Coronary artery (tissue), 2 donors: ENCODE measurements at regions not wholly inside any gene's neighbourhood (a gene's known extent, or its start where the extent isn't known, plus 50 kb on each side); places are given as distances from the start of the nearest gene placed in this dataset.

Source experiments
- DNase-seq: peaks from one replicate; pipeline ENCODE4 v3.0.0-alpha.2; 2017; ENCODE audit warnings: low spot score
- H3K27ac ChIP-seq, 2 donors: fragments of 200-600 bp; sonication (generic); one replicate each; pipeline ENCODE4 v1.5.1; 2016 to 2019
- H3K4me3 ChIP-seq: fragments of 200-600 bp; sonication (generic); 2 replicates; pipeline ENCODE4 v1.5.1; 2016; ENCODE audit warnings: mild to moderate bottlenecking, moderate library complexity
- TF ChIP-seq, protein P1 (sequence below): fragments of 200-600 bp; sonication (generic); IDR thresholded peaks from one replicate; pipeline ENCODE4 v1.5.1; 2019; ENCODE audit warnings: antibody characterized with exemption

DNA sequence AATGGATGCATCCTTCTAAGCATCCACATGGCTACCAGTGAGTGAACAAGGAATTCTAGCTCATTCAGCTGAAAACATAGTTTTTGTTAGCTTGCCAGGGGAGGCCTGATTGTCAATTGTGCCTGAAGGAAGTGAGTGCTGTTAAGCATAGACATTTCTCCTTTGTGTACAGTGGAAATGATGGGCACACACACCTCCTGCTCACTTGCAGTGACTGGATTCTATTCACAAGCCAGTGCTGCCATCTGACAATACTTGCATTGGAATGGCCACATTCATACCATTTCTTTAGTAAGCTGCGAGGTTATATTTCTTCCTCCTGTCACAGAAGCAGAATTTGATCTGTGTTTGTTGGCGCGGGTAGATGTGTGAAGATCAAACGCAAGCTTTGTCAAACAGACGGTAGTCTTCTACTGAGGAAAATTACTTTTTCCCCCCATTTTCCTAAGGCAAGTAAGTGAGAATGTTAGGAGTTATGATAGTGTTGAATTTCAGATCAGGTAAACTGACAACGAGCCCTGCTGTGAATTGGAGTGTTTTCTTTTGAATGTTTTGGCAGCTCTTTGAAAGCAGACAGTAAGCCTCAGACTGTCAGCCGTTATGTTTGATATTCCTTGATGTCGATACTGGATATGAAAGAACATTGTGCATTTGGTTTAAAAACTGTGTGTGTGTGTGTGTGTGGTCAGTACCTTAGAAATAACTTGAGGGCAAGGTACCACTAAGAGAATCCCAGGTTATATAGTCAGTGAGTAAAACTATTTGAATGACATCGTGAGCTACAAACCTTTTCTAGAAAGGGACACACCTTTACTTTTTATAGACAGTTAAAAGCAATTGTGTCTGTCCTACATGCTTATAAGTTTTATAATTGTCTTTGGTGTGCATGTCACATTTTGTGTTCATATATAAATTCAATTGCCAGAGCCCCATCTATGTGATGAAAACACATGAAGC is 84.2 kb upstream of the BMP2 start:
- Histone ChIP-seq H3K27ac (no peak overlapping the region), H3K4me3 (no peak overlapping the region)
- TF ChIP-seq, protein P1, sequence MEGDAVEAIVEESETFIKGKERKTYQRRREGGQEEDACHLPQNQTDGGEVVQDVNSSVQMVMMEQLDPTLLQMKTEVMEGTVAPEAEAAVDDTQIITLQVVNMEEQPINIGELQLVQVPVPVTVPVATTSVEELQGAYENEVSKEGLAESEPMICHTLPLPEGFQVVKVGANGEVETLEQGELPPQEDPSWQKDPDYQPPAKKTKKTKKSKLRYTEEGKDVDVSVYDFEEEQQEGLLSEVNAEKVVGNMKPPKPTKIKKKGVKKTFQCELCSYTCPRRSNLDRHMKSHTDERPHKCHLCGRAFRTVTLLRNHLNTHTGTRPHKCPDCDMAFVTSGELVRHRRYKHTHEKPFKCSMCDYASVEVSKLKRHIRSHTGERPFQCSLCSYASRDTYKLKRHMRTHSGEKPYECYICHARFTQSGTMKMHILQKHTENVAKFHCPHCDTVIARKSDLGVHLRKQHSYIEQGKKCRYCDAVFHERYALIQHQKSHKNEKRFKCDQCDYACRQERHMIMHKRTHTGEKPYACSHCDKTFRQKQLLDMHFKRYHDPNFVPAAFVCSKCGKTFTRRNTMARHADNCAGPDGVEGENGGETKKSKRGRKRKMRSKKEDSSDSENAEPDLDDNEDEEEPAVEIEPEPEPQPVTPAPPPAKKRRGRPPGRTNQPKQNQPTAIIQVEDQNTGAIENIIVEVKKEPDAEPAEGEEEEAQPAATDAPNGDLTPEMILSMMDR, result no peak
- no peak for DNase-seq

DNA sequence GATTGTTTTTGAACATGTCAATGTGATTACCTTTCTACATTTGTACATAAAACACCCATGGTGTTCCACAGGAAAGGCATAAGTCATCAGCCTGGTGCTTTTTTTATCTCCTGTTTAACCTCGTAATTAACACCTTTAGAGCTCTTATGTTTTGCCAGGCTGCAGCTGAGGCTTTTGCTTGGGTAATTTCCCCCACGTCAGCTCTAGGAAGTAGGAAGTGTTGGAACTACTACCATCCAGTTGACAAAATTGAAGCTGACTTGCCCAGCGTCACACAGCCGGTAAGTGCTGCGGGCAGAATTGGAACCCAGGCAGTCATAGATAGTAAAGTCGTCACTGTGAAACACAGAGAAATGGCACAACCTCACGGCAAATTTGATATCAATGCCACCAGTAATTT is 86.6 kb upstream of the BMP2 start:
- no peak for DNase-seq
- no peak overlapping the region for H3K27ac ChIP-seq
- TF ChIP-seq, protein P1, result no peak
- no peak overlapping the region for H3K4me3 ChIP-seq

GRCh38 chr20:6680441-6680840 is 87.0 kb upstream of the BMP2 start:
- TF ChIP-seq, protein P1, result no peak
- no peak overlapping the region for H3K27ac ChIP-seq
- H3K4me3 ChIP-seq, result no peak overlapping the region
- no peak for DNase-seq

DNA sequence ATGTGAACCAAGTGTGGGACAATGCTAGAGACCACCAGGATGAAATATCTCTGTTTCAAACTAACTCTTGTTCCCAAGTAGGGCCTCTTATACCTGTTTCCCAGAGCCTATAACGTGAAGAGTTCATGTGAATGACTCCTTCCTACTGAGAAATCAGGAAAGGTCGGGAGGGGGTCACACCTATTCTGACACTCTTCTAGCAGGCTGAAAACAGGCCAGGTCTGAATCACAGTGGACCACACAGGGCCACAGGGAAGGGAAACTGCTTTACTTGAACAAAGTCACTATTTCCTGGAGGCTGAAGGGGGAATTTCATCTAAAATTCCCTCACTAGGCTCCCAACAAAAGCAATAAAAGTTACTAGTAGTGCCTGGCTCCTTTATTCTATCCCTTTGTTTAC is 88.4 kb upstream of the BMP2 start:
- no peak for DNase-seq
- TF ChIP-seq, protein P1, result no peak
- no peak overlapping the region for H3K4me3 ChIP-seq
- H3K27ac ChIP-seq, result no peak overlapping the region

DNA sequence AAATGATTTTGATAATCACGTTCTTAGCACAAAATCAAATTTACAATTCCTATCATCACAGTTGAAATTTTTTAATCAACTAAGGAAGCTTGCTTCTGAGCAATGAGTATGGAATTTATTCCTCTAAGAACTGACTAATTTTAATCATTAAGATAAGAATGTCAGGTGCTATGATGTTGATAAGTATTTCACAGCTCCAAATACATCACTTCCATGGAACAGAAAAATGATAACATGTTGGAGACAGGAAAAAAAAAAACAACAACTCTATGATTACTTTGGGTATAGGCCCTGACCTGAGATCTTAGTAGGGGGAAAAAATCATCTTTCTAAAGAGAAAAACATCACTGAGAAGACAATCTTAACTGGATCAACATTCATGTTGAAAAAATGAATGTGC is 89.4 kb upstream of the BMP2 start:
- TF ChIP-seq, protein P1, result no peak
- Histone ChIP-seq H3K4me3 (no peak overlapping the region), H3K27ac (no peak overlapping the region)
- no peak for DNase-seq

DNA sequence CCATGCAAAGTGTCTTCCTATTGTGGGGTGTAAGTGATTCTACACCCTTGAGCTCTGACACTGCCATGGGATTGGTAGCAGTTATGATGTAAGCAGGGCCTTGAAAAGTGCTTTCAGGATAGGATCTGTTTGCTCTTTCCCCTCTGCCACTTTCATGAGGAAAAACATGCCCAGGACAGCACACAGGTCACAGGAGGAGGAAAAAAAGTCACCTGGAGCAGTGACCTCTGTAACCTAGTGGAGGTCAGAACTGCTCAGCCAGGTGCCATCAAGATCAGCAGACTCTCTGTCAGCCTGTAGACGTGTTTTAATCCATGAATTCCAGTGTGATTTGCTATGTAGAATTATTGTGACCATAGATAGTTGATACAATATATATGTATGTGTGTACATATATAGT is 92.7 kb upstream of the BMP2 start:
- TF ChIP-seq, protein P1, result no peak
- Histone ChIP-seq H3K4me3 (no peak overlapping the region), H3K27ac (no peak overlapping the region)
- DNase-seq, result no peak

DNA sequence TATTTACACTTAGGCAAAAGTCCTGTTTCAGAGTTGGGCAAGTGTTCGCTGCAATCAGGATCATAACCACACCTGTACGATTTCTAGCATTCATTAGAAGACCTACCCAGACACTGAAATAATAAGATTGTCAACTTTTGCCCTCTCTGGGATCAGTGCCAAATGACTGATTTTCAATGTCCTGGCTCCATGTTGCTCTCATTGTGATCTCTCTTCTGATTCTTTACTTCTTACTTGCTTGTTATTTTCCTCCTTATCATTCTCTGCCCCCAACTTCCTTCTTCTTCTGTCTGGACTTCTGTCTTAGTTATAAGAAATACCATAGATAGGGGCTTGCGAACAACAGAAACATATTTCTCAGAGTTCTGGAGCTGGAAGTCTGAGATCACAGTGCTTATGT is 94.4 kb upstream of the BMP2 start:
- no peak overlapping the region for H3K27ac ChIP-seq
- no peak for DNase-seq
- TF ChIP-seq, protein P1, result no peak
- H3K4me3 ChIP-seq, result no peak overlapping the region
